ENCODE measurements at regions not wholly inside any gene's neighbourhood (a gene's known extent, or its start where the extent isn't known, plus 50 kb on each side); places are given as distances from the start of the nearest gene placed in this dataset.

DNA sequence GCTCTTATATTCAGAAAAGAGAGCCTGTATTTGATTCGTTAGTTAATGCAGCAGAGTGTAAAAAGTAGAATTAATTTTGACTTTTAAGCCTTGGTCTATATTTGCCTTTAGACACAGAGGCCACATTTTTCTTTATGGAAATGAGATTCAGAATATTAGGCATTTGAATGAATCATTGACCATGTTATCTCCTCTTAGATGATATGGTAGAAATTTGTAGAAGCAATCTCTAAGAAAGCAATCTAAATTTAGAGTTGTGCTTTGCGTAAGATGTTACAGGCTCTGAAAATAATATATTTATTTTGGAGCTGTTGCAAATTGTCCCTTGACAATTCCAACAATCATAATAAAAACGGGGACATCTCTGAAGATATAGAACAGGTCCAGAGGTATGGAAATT is 68.3 kb upstream of the ST6GAL2 start:
- H3K4me3 ChIP-seq (ENCODE audit: low read depth, low read length) = no peak overlapping the region
- TF ChIP-seq, protein P1, sequence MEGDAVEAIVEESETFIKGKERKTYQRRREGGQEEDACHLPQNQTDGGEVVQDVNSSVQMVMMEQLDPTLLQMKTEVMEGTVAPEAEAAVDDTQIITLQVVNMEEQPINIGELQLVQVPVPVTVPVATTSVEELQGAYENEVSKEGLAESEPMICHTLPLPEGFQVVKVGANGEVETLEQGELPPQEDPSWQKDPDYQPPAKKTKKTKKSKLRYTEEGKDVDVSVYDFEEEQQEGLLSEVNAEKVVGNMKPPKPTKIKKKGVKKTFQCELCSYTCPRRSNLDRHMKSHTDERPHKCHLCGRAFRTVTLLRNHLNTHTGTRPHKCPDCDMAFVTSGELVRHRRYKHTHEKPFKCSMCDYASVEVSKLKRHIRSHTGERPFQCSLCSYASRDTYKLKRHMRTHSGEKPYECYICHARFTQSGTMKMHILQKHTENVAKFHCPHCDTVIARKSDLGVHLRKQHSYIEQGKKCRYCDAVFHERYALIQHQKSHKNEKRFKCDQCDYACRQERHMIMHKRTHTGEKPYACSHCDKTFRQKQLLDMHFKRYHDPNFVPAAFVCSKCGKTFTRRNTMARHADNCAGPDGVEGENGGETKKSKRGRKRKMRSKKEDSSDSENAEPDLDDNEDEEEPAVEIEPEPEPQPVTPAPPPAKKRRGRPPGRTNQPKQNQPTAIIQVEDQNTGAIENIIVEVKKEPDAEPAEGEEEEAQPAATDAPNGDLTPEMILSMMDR (IDR thresholded peaks at IDR 0.05; ENCODE audit: insufficient read depth, low read depth, low read length, missing control alignments) = no peak
- no peak for DNase-seq (ENCODE audit: low read depth)

DNA sequence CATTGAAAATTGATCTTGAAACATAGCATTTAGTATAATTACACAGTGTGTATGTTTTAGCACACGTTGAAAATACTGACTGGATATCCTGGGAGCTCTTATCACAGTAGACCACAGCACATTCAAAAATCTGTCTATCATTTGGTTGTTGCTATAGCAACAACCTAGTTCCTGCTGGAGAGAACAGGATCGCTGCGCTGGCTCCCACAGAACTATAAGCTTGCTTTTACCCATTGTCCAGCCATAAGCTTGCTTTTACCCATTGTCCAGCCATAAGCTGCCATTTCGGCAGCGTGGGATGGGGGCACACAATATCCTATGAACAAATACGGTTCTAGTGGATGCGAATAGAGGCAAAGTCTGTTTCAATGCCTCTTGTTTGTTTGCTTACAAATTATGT is 70.4 kb upstream of the ST6GAL2 start:
- no peak for DNase-seq (ENCODE audit: low read depth)
- no peak overlapping the region for H3K4me3 ChIP-seq (ENCODE audit: low read depth, low read length)

DNA sequence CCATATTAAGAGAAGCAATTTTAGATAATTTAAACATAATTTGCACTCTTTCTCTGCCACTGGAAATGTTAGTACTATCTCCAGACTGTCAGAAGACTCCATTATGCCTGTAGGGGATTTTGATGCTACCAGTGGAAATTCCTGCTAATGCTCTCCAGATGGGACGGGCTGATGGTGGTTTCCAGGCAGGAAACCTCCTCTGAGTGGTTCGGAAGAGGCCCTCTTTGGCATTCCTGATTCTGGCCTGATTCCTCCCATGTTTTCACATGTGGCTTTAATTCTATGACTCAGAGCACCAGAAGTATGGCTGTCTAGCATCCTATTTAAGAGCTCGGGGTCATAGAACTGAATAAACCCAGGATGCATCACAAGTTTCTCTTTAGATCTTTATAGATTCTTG is 70.9 kb upstream of the ST6GAL2 start:
- no peak for DNase-seq (ENCODE audit: low read depth)
- TF ChIP-seq, protein P1 (IDR thresholded peaks at IDR 0.05; ENCODE audit: insufficient read depth, low read depth, low read length, missing control alignments) = no peak
- no peak overlapping the region for H3K4me3 ChIP-seq (ENCODE audit: low read depth, low read length)

More for the DNA sequence above, 70.4 kb upstream of the ST6GAL2 start:
- TF ChIP-seq, protein P1 (IDR thresholded peaks at IDR 0.05; ENCODE audit: insufficient read depth, low read depth, low read length, missing control alignments) = no peak

DNA sequence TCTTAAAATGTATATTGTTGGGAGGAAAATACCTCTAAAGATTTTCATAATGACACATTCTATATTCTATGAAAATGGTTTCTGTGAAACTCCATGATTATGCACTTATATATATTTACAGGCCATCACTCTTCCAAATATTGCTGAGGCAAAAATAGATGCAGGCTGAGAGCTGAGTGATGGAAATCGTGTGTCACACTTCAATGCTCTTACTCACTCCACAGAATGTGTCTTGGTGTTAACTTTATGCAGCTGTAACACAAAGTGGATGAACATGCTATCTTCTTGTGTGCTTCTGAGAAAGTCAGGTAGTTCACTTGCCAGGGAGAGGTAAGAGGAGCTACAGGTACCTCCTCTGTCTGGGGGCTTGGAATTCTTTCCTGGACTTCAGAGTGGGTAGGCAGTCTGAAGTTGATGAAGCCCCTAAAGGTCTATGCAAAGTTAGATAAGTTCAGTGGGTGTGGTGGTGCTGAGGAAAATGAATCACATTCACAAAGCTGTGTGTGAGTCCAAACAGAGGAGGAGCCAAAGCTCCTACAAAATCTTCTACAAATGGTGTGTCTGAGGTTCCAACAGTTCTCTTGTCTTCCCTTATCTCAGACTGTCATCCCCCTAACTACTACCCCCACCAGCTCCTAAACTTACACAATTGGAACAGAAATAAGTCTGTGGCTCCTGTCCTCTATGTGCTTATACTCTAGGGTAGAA is 74.2 kb upstream of the ST6GAL2 start:
- H3K4me3 ChIP-seq (ENCODE audit: low read depth, low read length) = no peak overlapping the region
- no peak for DNase-seq (ENCODE audit: low read depth)
- TF ChIP-seq, protein P1 (IDR thresholded peaks at IDR 0.05; ENCODE audit: insufficient read depth, low read depth, low read length, missing control alignments) = no peak

DNA sequence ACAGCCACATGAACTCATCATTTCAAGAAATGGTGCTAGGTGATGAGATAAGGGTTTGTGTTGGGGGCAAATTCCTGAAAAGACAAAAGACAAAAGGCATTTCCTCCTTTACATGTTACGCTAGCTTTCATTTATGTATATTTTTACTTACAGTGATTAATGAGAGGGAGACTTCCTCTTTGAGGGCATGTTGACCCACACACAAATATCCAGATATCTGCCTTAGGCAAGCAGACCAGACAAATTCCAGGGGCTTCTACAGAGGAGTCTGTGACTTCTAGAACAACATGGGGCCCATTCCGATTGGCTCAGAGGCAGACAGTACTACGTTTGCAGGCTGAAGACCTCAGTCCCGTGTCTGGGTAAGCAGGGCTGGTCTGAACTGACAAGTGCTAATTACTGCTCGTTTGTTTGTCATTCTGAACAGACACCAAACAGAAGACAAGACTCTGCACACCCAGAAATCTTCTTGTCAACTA is 74.8 kb upstream of the ST6GAL2 start:
- no peak for DNase-seq (ENCODE audit: low read depth)
- TF ChIP-seq, protein P1 (IDR thresholded peaks at IDR 0.05; ENCODE audit: insufficient read depth, low read depth, low read length, missing control alignments) = no peak
- H3K4me3 ChIP-seq (ENCODE audit: low read depth, low read length) = no peak overlapping the region

DNA sequence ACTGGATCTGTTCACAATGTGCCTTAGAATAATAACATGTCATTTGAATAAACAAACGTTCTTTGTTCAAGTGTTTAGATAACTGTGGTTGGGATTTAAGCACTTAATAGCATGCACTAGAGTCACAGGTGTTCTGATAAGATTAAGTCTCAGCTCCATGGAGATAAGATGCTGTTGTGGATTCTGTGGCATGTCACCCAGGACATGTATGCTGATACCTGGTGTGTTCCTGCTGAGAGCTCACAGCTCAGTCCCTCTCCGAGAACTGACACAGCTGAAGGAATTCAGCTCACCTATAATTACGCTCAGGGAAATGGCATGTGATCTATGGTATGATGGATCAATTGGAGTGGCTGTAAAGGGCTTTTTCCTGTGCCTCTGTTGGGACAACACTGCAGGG is 75.4 kb upstream of the ST6GAL2 start:
- DNase-seq (ENCODE audit: low read depth) = no peak
- no peak overlapping the region for H3K4me3 ChIP-seq (ENCODE audit: low read depth, low read length)
- TF ChIP-seq, protein P1 (IDR thresholded peaks at IDR 0.05; ENCODE audit: insufficient read depth, low read depth, low read length, missing control alignments) = no peak

DNA sequence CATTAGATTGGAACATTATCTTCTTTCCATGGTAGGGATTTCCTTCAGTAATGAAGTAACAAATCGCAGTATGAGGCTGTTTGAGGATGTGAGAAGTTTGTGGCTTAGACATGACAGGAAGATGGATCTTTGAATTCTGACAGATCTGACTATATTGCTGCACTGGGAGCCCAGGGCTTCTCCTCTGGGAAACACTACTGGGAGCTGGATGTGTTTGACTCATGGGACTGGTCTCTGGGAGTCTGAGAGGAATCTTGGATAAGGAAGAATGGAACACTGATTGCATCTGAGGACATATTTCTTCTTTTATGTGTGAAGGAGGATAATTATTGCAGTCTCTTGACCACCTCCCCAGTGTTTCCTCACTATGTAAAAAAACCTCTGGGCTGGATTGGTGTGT is 77.2 kb upstream of the ST6GAL2 start:
- TF ChIP-seq, protein P1 (IDR thresholded peaks at IDR 0.05; ENCODE audit: insufficient read depth, low read depth, low read length, missing control alignments) = no peak
- no peak overlapping the region for H3K4me3 ChIP-seq (ENCODE audit: low read depth, low read length)
- DNase-seq (ENCODE audit: low read depth) = no peak

Data from GM12865 (cell line).